ENCODE measurements at regions not wholly inside any gene's neighbourhood (a gene's known extent, or its start where the extent isn't known, plus 50 kb on each side); places are given as distances from the start of the nearest gene placed in this dataset.

- Histone ChIP-seq H3K27me3 (ENCODE audit: control insufficient read depth in 1 of 2, insufficient read depth in 2 of 2, low read length in 2 of 2) (0 out of 5 replicates have a peak, but pooled peaks cover 0 to 9% of the 10 kb centered on the region in 2 experiments), H2AFZ (ENCODE audit: low read length) (no peak overlapping the region), H3K9ac (ENCODE audit: insufficient read depth, low read depth, low read length) (no peak overlapping the region), H3K79me2 (ENCODE audit: insufficient read depth, low read length) (no peaks in the 10 kb centered on the region), H4K20me1 (ENCODE audit: insufficient read depth, low read length) (no peaks in the 10 kb centered on the region), H3K27ac (ENCODE audit: extremely low read length, insufficient read depth, low read length) (no peak overlapping the region), H3K4me2 (ENCODE audit: low read depth, low read length) (no peak overlapping the region), H3K4me3 (replicated peaks in 1 of 3; ENCODE audit: insufficient read depth in 1 of 3, low read depth in 2 of 3, low read length in 3 of 3) (no peak overlapping the region), H3K4me1 (ENCODE audit: insufficient read depth, low read length) (no peaks in the 10 kb centered on the region), H3K9me3 (ENCODE audit: low read length) (peaks cover under 1% of the 10 kb centered on the region; the same call in 1 of the 2 replicates), H3K36me3 (replicated peaks in 1 of 2; ENCODE audit: control insufficient read depth in 1 of 2, insufficient read depth in 2 of 2, low read length in 2 of 2) (no peaks in the 10 kb centered on the region)
- WGBS (ENCODE audit: low lambda C conversion rate): 35% methylated on average over 4 of the region's 4 CpGs
- FAIRE-seq (peak; percentile 8), ATAC-seq (peak; percentile 69), DNase-seq (ENCODE audit: low spot score) (peak; percentile 39)
- in situ Hi-C loops (cut with HindIII; ENCODE audit: extremely low pct_ligation_motif_present, low pct_unique_long_range_greater_than_20kb) (no loop called here), intact Hi-C loops (cut with micrococcal nuclease; ENCODE audit: unreplicated experiment) (loop anchor here (2.0 kb wide), 1 partner anchor 78 kb away; no protein-coding TSS in a partner anchor)
- BruUV-seq (replicated peaks): no TSS peak
- ChIA-PET CTCF (ENCODE audit: low intra/inter-chr PET ratio, low total read pairs) (interaction anchor here (1.3 kb wide), 1 partner anchor 78 kb away, joined by 6 read pairs; no protein-coding TSS in a partner anchor), POLR2A (no interaction called here)
- TF ChIP-seq, protein P1, sequence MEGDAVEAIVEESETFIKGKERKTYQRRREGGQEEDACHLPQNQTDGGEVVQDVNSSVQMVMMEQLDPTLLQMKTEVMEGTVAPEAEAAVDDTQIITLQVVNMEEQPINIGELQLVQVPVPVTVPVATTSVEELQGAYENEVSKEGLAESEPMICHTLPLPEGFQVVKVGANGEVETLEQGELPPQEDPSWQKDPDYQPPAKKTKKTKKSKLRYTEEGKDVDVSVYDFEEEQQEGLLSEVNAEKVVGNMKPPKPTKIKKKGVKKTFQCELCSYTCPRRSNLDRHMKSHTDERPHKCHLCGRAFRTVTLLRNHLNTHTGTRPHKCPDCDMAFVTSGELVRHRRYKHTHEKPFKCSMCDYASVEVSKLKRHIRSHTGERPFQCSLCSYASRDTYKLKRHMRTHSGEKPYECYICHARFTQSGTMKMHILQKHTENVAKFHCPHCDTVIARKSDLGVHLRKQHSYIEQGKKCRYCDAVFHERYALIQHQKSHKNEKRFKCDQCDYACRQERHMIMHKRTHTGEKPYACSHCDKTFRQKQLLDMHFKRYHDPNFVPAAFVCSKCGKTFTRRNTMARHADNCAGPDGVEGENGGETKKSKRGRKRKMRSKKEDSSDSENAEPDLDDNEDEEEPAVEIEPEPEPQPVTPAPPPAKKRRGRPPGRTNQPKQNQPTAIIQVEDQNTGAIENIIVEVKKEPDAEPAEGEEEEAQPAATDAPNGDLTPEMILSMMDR (CRISPR knock-in tag; IDR thresholded peaks at IDR 0.05): peak; percentile 50
- peak; percentile 85 for TF ChIP-seq ONECUT2 (CRISPR knock-in tag; IDR thresholded peaks at IDR 0.05)
- no peak for TF ChIP-seq ZNF350 (CRISPR knock-in tag; IDR thresholded peaks at IDR 0.05; ENCODE audit: borderline replicate concordance, low read depth)
- peak; percentile 15; the same call in 1 of the 2 replicates for TF ChIP-seq SMC3 (IDR thresholded peaks at IDR 0.05; ENCODE audit: low read length)
- TF ChIP-seq STAG1 (CRISPR knock-in tag; IDR thresholded peaks at IDR 0.05): peak; percentile 62
- TF ChIP-seq CEBPG (CRISPR knock-in tag; IDR thresholded peaks at IDR 0.05): no peak
Measured at GRCh38 chr16:22977294-22977697, 163.3 kb downstream of the HS3ST2 start.

- H3K79me2 ChIP-seq (ENCODE audit: insufficient read depth, low read length): no peaks in the 10 kb centered on the region
- H3K9ac ChIP-seq (ENCODE audit: insufficient read depth, low read depth, low read length): no peak overlapping the region
- no peak overlapping the region for H2AFZ ChIP-seq (ENCODE audit: low read length)
- in situ Hi-C loops (cut with HindIII; ENCODE audit: extremely low pct_ligation_motif_present, low pct_unique_long_range_greater_than_20kb): no loop called here
- no TSS peak for BruUV-seq (replicated peaks)
- no peaks in the 10 kb centered on the region for H4K20me1 ChIP-seq (ENCODE audit: insufficient read depth, low read length)
- H3K27ac ChIP-seq (ENCODE audit: extremely low read length, insufficient read depth, low read length): no peak overlapping the region
- H3K27me3 ChIP-seq (ENCODE audit: control insufficient read depth in 1 of 2, insufficient read depth in 2 of 2, low read length in 2 of 2): peaks cover 0 to 13% of the 10 kb centered on the region in 2 experiments; a peak in 1 of 5 replicates
- intact Hi-C loops (cut with micrococcal nuclease; ENCODE audit: unreplicated experiment): no loop called here
- ATAC-seq (0 out of 3 replicates have a peak, but pooled peaks have one; percentile 32), FAIRE-seq (no peak), DNase-seq (ENCODE audit: low spot score) (no peak)
- no peaks in the 10 kb centered on the region for H3K9me3 ChIP-seq (ENCODE audit: low read length)
- POLR2A ChIA-PET: no interaction called here
- H3K4me3 ChIP-seq (replicated peaks in 1 of 3; ENCODE audit: insufficient read depth in 1 of 3, low read depth in 2 of 3, low read length in 3 of 3): no peak overlapping the region
- no peak overlapping the region for H3K4me2 ChIP-seq (ENCODE audit: low read depth, low read length)
- H3K36me3 ChIP-seq (replicated peaks in 1 of 2; ENCODE audit: control insufficient read depth in 1 of 2, insufficient read depth in 2 of 2, low read length in 2 of 2): no peaks in the 10 kb centered on the region
- TF ChIP-seq RFX5 (IDR thresholded peaks at IDR 0.05; ENCODE audit: low read depth, low read length): peak; percentile 62; the same call in 1 of the 2 replicates
- TF ChIP-seq MBNL3 (CRISPR knock-in tag; conservative IDR thresholded peaks at IDR 0.05): no peak
- no peaks in the 10 kb centered on the region for H3K4me1 ChIP-seq (ENCODE audit: insufficient read depth, low read length)
- CTCF ChIA-PET (ENCODE audit: low intra/inter-chr PET ratio, low total read pairs): no interaction called here
Measured at GRCh38 chr16:22973522-22973921, 159.6 kb downstream of the HS3ST2 start.
